SHP77 (cell line): ENCODE measurements at regions not wholly inside any gene's neighbourhood (a gene's known extent, or its start where the extent isn't known, plus 50 kb on each side); places are given as distances from the start of the nearest gene placed in this dataset.
"Not testable (repeated sequence)": the region's sequence is repeated elsewhere in the genome, so short reads cannot be mapped to it uniquely, and the experiment has no call there.

Source experiments
- DNase-seq, 2 experiments: peaks; one replicate each; lab custom pipeline; 2025; lab: John Stamatoyannopoulos, UW

DNA sequence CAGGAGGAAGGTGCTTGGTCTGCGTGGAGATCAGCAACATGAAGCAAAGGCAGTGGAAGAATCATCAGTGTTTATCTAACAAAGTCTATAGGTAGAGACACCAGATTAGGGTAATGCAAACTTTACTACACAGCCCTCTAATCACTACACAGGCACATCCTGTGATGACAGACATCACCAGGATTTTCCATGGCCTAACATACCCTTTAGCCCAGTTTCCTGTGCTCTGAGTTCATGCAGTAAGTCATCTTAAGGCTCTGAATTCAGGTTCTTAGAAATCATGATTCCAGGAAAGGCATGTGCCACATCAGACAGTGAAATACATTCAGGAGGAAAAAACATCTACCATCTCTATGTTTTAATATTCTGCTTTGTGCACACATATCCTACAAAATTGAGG, 708.5 kb upstream of the SLC8A1 start:
- DNase-seq, result no peak

DNA sequence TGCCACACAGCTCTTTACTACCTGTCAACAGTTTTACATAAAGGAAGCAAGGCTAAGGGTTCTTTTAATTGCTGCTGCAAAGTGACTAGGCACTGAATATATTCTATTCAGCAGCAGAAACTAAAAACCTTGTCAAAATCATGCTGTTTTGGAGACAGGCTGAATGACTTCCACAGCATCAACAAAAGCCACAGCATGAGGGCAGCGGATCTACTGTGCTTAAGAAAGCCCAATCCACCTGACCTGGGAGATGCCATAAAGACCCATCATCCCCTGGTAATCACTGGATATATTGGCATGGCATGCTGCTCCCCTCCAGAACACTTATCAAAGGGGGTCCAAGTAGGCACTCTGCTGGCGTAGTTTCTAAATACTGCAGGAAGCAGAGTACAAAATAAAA, 715.1 kb upstream of the SLC8A1 start:
- no peak for DNase-seq

DNA sequence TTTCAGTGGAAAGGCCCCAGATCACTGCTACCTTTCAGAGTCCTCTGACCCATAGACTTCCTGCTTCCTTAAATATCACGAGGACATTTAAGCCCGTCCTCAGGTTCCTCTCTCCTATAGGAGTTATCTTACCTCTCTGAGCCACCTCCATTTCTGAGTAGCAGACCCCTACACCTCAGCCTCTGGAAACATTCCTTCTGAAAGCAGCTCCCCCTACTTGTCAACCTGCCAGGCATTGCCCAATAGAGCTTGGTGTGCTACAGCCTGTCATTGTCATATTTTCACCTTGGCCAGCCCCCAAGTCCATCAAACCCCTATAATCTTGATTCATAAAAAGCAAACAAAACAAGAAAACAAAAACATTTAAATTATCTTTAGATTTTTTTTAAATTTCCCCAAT, 717.9 kb upstream of the SLC8A1 start:
- DNase-seq, result no peak

DNA sequence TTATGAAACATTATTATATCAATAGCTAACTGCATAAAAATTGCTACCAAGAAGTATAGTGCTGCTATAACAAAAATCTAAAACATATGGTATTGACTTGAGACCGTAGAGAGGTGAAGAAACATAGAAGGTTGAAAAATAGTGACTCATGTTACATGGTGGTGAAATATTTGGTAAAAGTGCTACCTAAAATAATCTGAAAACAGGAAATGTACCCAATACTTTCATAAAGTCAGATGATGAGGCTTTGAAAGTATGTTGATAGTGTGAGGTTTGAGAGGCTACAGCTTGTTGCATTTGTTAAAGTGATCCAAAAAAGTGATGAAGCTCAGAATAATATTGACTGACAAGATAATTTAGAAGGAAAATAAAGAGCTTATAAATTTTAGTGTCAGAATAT, 718.7 kb upstream of the SLC8A1 start:
- no peak for DNase-seq

DNA sequence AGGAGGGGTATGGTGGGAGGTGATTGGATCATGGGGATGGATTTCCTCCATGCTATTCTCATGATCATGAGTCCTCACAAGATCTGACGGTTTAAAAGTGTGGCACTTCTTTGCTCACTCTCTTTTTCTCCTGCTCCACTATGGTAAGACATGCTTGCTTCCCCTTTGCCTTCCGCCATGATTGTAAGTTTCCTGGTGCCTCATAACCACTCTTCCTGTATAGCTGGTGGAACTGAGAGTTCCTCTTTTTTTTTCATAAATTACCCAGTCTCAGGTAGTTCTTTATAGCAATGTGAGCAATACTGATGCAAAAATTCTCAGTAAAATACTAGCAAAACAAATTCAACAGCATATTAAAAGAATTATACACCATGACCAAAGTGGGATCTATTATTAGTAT, 728.5 kb upstream of the SLC8A1 start:
- DNase-seq, result no peak

DNA sequence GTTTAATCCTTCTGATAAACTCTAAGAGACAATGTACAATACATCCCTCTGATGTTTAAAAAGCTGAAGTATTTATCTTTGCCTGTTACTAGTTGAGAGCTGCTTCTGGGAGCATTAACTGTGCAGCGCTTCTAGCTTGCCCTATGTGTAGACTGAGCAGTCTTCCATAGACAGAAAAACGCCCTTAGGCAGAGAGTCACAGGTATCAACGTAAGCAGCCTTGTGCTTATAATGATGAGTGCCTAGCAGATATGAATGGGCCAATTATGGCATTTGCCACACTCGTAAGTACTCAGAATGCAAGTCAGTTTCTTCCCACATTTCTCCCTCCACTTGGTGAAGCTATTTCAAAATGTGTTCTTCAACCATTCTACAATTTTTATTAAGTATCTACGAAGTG, 731.1 kb upstream of the SLC8A1 start:
- DNase-seq, result no peak

DNA sequence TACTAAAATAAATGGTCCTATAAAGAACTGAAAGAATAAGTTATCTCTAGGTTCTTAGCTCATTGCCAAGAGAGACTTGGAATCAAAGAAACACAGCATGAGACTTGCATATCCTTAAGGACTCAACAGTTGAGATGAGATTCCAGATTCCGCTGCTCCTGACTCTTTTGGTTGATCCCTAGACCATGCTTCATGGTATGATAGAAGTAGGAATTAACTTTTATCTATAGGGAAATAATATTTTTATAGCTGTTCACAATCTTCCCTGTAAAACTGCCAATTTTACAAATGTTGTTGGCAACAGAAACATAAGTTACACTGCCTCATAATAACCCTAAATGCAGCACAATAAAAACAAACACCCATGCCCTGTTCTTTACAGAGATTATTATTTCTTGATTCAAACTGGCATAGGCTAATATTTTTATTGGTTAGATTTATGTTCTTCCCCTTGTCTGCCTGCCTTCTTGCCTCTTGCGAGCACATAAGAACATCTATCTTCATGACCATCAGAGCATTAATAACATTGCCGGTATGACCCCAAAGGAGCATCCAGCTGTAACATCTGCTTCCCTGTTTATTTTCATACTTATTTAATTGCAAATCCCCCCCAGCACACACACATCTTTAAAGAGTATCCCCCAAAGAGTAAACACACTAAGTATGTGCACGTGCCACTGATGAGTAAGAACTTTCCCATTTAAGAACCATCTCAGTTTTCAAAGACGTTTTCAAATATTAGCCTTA, 735.7 kb upstream of the SLC8A1 start:
- no peak for DNase-seq

DNA sequence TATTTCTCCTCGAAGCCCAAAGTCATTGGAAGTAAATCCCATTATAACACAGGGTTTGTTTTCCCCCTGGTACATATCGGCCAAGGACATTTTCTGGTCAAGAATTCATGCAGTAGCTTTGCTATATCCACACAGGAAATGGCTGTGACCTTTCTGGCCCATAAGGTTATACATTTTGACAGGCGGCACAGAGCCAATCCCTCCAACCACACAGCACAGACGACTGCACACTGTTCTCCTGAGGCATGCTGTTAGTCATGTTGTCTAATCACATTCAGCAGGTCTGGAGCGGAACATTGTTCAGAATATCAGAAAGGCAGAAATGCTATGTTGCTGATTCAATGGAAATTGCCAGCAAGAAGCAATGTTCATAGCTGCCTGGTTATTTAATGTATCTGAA, 742.3 kb upstream of the SLC8A1 start:
- no peak for DNase-seq

DNA sequence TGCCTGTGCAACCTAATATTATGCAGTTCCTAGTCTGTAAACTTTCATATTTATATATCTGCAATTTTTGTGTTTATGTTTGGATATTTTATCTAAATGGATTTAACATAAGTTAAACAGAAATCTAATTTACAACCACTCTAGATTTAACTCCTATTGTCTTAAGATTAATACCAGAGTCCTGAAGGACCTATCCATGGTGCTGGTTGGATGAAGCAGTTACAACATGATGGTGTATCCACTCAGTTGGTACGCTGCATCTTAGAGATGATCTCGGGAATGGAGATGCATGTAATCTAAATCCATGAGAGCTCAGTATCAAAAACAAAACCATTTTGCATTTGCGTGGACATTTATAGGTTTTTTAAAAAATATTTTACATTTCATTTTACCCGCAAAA, 745.9 kb upstream of the SLC8A1 start:
- DNase-seq, result no peak

DNA sequence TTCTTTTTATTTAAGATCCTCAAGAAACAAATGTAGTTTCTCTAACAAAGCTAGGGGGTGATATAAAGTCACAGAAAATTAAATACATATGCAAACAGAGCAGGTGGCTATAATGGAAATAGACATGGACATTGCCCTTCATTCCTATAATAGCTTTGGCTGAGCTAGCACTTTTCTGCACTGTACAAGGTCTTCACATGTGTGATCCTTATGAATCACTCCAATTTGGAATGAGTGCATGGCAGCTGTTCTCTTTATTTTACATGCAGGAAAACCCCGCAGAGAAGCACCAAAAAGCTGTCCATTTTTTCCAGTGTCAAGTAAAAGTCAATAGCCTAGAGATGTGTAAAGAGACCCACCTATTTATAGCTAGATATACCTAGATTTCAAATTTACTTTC, 747.4 kb upstream of the SLC8A1 start:
- DNase-seq, result no peak

DNA sequence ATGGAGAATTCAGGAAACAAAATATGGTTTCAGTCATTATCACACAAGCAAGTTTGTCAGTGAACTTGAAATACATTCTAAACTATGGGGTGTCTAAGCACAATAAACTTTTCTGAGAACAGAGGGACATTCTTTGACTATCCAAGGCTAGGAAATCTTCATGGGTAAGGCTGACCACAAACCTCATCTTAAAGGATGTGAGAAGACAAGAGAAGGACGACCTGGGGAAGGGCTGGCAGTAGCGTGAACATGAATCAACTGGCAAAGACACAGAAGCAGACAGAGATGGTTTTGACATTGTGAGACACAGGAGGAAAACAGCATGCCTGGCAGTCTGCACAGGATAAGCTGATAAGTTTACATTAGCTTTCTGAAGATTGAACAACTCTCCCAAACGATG, 752.4 kb upstream of the SLC8A1 start:
- DNase-seq, result no peak

DNA sequence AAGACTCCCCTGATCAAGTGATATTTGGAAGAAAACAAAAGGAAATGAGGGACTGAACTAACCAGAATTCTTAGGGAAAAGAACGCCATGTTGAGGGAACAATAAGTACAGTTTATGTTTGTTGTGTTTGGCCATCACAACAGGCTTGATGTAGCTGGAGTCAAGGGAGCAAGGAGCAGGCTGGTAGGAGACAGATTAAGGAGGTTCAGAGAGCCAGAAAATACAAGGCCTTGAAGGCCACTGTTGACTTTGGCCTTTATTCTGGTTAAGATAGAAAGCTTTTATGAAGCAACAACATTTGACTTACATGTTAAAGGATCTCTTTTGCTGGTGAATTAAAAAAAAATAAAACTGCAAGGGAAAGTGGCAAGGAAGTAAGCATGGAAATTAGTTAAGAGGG, 754.1 kb upstream of the SLC8A1 start:
- no peak for DNase-seq

DNA sequence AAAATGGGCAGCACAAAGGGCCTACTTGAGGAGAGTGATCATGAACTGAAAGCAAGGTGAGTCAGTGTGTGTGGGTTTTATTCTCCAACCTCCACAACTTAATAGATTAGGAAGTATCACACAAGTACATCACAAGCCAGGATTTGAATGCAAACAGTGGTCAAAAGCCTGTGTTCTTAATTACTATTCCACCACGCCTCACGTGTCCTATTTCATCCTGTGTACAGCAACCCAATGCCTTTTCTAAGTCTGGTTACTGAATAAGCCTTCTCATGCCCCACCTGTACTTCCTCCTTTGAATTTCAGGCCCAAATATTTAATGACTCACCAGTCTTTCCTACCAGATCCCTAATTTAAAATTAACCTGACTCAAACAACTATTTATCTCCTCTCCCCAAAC, 755.7 kb upstream of the SLC8A1 start:
- DNase-seq, result no peak

DNA sequence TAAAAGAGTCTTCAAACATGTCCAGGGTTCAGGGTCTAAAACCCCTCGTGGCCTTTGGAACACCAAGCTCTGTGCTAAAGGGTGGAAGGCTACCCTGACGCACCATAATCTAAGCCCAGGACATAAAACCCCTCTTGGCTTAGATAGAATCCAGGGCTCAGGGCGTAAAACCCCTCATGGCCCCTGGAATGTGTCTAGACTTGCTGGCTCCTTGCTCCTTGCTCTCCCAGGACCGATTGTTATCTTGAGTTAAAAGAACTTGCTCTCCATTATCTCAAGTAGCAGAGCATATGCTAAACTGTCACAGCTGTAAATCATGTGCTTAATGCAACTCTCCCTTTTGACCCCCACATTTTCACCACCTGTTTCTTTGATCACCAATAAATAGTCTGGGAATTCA, 758.1 kb upstream of the SLC8A1 start:
- not testable (repeated sequence) for DNase-seq

DNA sequence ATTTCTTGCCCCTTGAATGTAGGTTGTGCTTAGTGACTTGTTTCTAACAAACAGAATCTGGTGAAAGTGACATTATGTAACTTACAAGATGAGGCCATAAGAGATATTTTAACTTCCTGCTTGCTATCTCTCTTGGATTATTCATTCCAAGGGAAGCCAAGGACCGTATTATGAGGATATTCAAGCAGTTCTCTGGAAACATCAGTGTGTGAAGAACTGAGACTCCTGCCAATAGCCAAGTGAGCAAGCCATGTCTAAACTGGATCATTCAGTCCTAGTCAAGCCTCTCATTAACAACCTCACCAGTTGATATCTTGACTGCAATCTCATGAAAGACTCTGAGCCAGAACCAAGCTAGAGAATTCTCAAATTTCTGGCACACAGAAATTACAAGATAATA, 765.1 kb upstream of the SLC8A1 start:
- DNase-seq, result no peak

DNA sequence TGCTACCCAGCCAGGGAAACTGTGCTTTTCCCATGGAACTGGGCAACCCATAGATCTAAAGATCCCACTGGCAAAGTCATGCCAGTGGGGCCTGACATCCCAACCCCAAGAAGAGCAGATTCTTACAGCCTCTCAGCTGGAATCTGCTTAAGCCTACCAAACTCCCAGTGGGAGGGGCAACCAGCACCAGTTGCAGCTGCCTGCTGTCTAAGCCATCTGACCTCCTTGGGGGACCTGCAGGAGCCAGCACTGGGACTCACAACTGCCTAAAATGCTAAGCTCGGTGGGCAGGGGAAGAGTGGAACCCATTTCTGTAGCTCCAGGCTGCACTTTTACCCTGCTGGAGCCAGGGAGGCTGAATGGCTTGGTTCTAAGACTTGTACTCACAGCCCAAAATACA, 770.7 kb upstream of the SLC8A1 start:
- DNase-seq, result no peak

DNA sequence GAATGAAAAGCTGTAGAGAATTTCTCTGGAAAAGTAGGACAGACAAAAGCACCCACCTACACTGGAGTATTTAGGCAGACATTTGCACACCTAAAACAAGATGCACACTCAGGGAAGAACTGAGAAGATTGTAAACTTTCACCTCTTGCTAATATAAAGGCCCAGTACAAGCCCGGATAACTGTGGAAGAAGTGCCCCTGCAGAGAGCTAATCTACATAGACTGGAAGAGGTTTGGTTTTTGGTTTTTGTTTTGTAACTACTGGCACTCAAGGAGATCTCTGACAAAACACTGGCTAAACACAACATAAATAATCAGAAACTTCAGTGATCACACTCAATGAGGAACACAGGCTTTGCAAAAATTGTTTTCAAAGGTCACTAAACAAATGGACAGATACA, 782.2 kb upstream of the SLC8A1 start:
- no peak for DNase-seq

DNA sequence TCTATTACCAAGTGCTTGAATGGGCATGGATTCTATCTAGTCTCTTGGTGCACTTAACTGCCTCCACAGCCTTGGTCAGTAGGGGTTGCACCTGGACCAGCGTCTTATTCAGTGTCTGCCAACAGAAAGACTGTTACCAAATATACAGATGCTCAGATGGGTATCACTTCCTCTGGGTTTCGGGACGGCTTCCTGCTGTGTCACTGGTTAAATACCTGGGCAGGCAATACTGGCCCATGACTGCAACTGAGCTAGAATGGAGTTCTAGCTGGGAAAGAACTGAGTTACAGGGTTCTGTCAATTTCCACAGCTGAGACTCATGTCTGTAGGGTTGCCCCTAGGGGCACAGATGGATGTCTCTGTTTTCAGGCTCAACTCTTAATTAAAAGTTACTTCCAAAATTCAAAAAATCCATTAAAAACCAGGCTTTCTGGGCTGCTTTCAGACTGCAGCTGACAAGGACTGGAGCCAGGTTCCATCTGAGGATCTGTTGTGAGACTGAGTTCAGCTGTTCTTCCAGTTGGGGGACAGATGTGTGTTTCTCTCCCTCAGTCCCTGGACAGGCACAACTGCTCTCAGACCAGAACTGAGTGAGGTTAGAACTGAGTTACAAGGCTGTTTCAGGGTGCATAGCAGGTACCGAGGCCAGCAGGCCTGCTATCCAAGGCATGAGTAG, 789.6 kb upstream of the SLC8A1 start:
- DNase-seq, result no peak

DNA sequence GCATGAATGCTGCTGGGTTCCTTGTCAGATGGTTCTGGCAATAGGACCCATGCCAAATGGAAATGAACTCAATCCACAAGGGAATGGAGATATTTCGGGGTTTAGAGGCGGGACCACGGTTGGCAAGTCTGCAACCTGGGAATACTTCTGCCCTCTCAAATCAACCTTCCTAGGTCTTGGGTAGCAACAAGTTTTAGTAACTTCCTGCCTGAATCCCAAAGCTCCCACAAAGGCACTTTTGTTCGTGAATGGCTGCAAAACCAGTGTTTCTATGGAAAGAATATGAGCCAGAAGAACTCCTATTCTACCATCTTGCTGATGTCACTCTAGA, 790.1 kb upstream of the SLC8A1 start:
- DNase-seq, result no peak

DNA sequence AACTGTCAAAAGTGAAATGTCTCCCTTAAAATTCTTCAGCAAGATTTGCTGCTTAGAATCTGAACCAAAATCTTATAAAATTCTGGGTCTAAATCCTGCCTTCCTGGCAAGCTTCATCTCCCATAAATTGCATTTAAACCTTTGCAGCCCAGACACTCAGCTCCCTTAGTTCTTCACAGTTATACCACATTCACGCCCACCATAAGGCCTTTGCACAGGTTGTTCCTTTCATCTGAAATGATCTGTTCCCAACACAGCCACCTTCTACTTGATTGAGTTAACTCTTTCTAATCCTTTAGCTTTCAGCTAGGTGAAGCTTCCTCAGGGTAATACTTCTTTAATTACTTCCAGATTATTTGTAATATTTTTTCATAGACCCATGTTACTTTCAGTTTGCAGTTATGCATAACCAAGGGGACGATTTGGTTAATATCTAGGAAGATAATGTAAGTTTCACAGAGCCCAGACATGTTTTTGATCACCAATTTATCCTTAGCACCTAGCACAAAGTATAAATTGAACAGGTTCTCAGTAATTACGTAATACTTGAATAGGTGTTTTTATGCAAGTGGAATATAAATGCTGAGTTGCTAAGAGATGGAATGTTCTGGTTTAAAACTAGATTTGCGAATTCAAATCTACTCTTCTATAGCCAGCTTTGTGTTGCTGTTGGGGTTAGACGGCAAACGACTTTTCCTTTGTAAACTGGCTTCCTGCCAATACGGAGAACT, 779.7 kb upstream of the PKDCC start:
- no peak for DNase-seq

DNA sequence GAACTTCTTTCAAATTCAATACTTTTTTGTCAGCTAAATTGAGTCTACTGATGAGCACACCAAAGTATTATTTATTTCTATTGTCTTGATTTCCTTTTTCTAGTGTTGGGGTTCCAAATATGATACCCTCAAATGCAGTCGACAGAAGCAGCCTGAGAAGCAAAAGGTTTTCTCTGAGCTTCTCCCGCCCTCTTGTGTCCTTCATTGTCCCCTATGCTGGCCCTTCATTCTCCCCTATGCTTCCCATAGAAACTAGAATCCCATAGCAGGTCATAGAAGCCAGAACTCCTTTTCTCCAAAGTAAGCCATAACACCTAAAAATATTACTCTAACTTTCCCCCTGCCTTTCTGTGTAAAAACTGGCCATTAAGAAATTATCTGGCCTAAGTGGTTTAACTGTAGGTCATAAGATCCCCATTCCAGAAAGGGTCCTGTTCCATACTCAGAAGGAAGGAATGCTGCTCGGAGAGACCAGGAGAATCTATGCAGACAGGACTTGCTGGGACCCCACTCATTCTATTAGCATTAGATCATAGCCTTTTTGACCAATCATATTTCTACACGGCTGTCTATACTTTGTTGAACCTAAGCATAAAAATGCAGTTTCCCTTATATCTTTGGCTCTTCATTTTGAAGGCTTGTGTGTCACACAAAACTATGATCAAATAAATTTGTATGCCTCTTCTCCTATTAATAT, 764.6 kb upstream of the PKDCC start:
- DNase-seq, result no peak

DNA sequence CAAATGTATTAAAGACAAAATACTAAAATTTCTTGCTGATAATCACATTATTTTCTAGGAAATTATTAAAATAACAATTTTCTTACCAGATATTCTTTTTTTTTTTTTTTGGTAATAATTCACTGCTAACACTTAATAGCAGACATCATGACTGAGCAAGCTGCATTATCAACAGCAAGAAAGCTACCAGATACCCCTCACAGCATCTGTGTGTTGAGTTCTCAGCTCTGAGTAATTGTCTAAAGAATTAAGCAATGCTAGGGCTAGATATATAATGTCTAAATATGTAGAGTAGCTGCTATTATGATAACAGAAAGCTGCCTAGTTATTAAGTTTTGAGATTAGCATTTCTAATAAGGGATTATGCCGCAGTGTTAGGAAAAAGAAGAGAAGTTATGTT, 754.3 kb upstream of the PKDCC start:
- no peak for DNase-seq

DNA sequence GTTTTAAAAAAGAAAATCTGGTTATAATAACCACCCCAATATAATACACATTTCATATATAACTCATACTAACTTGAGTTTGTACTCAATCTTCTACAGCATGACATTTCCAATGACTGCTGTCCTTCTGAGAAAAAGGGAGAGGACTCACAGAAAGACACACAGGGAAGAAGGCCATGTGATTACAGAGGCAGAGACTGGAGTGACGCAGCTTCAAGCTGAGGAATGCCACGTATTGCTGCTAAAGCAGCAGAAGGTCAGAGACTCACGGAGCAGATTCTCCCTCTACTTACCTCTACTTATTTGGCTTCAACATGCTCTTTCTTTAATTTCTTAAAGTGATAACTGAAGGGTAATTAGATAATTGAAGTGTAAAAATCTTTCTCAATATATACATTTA, 753.5 kb upstream of the PKDCC start:
- DNase-seq, result no peak
